Heart right ventricle (tissue), 16 donors: ENCODE measurements at regions not wholly inside any gene's neighbourhood (a gene's known extent, or its start where the extent isn't known, plus 50 kb on each side); places are given as distances from the start of the nearest gene placed in this dataset.

Experiments
- ATAC-seq, 8 donors: fragments of 200-7000 bp; cut with Tn5 transposase; one replicate each; pipeline ENCODE4 v1.9.1; 2020; ENCODE audit warnings: mild to moderate bottlenecking in 8 of 8, moderate library complexity in 8 of 8, moderate number of reproducible peaks in 1 of 8
- DNase-seq, 2 donors: peaks; one replicate each; pipeline ENCODE4 v3.0.0-alpha.2; 2020
- H3K27ac ChIP-seq, 10 donors: fragments of 200-600 bp; sonication (generic) in 2 of 10; one replicate each; pipeline versions ENCODE4 v1.5.0 to v1.8.0; 2020 to 2022; ENCODE audit warnings: mild to moderate bottlenecking in 3 of 10
- H3K27me3 ChIP-seq, 7 donors: fragments of 200-600 bp; one replicate each; pipeline ENCODE4 v1.8.0; 2021 to 2022; ENCODE audit warnings: mild to moderate bottlenecking in 2 of 7
- H3K36me3 ChIP-seq, 9 donors: fragments of 200-600 bp; sonication (generic) in 1 of 9; one replicate each; pipeline versions ENCODE4 v1.5.0 to v1.8.0; 2020 to 2022; ENCODE audit warnings: mild to moderate bottlenecking in 2 of 9
- H3K4me1 ChIP-seq, 9 donors: fragments of 200-600 bp; sonication (generic) in 1 of 9; one replicate each; pipeline versions ENCODE4 v1.5.0 to v1.8.0; 2020 to 2022; ENCODE audit warnings: mild to moderate bottlenecking in 4 of 9
- H3K4me3 ChIP-seq, 10 donors: fragments of 200-600 bp; sonication (generic) in 2 of 10; one replicate each; pipeline versions ENCODE4 v1.5.0 to v1.8.0; 2020 to 2022; ENCODE audit warnings: mild to moderate bottlenecking in 7 of 10, moderate library complexity in 2 of 10
- H3K9me3 ChIP-seq, 11 donors: fragments of 200-600 bp in 10 of 11; sonication (generic) in 2 of 11; one replicate each; pipeline versions ENCODE4 v1.5.0 to v1.8.0; 2013 to 2022; ENCODE audit warnings: mild to moderate bottlenecking in 2 of 11, control low read depth in 1 of 11, moderate library complexity in 1 of 11
- CTCF ChIP-seq, 9 donors: fragments of 200-600 bp; sonication (generic) in 2 of 9; IDR thresholded peaks; one replicate each; pipeline versions ENCODE4 v1.5.0 to v1.8.0; 2021 to 2022; ENCODE audit warnings: antibody characterized with exemption in 9 of 9, mild to moderate bottlenecking in 5 of 9, moderate library complexity in 1 of 9
- WGBS, 2 donors: extraction: QIAGEN DNeasy Blood & Tissue Kit; methylation state at CpG; one replicate each; pipeline ENCODE4 v1.1.7; 2013; ENCODE audit warnings: inconsistent platforms in 1 of 2; 5-methylcytosine and 5-hydroxymethylcytosine counted together
- intact Hi-C, 10 donors: fragments of 100-400 bp; cut with DNase I; formaldehyde crosslinking; loops; one replicate each; pipeline versions ENCODE4 v1.11.1 to v1.14.2; 2022
- donor health status: Arrhythmogenic right ventricular cardiomyopathy.
- donor health status: ischemic (EF 13 %, LVEDD 7.1; RV severe dilation, severe dysfunction).
- donor health status: healthy with polysubstance abuse.
- donor health status: DM: no; HTN: yes; CAD: no.
- donor health status: DM: no; HTN: no; CAD: no.
- donor health status: ischemic (EF 25% LVEDD 6.9; RV normal size, moderate dysfunction).
- donor health status: ischemic (EF 25% LVEDD 5.7; RV mildly dilated, moderate dysfunction).
- donor health status: healthy.
- donor health status: DM: yes; HTN: yes; CAD: no.
- donor health status: Ischemic cardiomyopathy.
- donor health status: ischemic (EF 35%, LVEDD 5.7; RV mildly dilated, moderate dysfunction).
- donor health status: nonischemic (EF 11% LVEDD 7.7; RV severe dilation, severe dysfunction).
- donor health status: DM: yes; HTN: yes; CAD: no.
- donor health status: PGD.
- donor health status: ischemic (EF 29% LVEDD 5.4; RV normal size, mild dysfunction).
- donor health status: nonischemic (EF 23%, LVEDD 6.1; RV moderate dilation, normal function).

DNA sequence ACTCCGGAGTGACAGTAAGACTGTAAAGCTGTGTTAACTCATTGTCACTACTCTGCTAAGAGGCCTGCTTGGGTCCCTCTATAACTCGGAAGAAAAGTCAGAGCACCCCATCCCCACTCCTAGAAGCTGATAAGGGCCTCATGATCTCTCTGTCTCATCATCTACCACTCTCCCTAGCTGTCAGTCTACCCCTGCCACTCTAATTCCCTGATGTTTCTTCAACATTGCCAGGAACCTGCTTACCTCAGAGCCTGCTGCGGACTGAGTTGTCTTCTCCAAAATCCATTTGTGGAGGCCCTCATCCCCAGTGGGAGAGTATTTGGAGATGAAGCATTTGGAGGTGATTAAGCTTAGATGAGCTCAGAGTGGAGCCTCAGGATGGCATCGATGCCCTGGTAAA is 1092.2 kb downstream of the TBC1D22A start:
- no peak for DNase-seq
- peaks cover 0 to 7% (median 0%) of the 10 kb centered on the region in 11 donors for H3K9me3 ChIP-seq
- WGBS, 2 donors: 69 to 70% methylated on average over 4 of the region's 4 CpGs
- H3K27ac ChIP-seq: no peak overlapping the region
- ATAC-seq: no peak
- H3K4me1 ChIP-seq: no peaks in the 10 kb centered on the region
- intact Hi-C loops: no loop called here
- no peaks in the 10 kb centered on the region for H3K36me3 ChIP-seq
- H3K27me3 ChIP-seq: peaks cover 0 to 21% (median 0%) of the 10 kb centered on the region in 7 donors
- no peak overlapping the region for H3K4me3 ChIP-seq
- no peak for TF ChIP-seq CTCF (IDR thresholded peaks at IDR 0.05)

GRCh38 chr22:47854251-47854650 is 1091.8 kb downstream of the TBC1D22A start:
- intact Hi-C loops: no loop called here
- 44 to 69% methylated on average over 5 of the region's 5 CpGs for WGBS, 2 donors

GRCh38 chr22:47853750-47854149 is 1091.3 kb downstream of the TBC1D22A start:
- intact Hi-C loops: no loop called here
- 84 to 85% methylated on average over 3 of the region's 3 CpGs for WGBS, 2 donors

More at GRCh38 chr22:47854251-47854650, 1091.8 kb downstream of the TBC1D22A start:
- TF ChIP-seq CTCF (IDR thresholded peaks at IDR 0.05): no peak
- ATAC-seq: no peak
- no peak for DNase-seq
- no peak overlapping the region for H3K27ac ChIP-seq
- no peaks in the 10 kb centered on the region for H3K36me3 ChIP-seq
- no peaks in the 10 kb centered on the region for H3K4me1 ChIP-seq
- H3K9me3 ChIP-seq: peaks cover 0 to 7% (median 0%) of the 10 kb centered on the region in 11 donors
- peaks cover 0 to 25% (median 0%) of the 10 kb centered on the region in 7 donors for H3K27me3 ChIP-seq
- no peak overlapping the region for H3K4me3 ChIP-seq

GRCh38 chr22:47851586-47851985 is 1089.1 kb downstream of the TBC1D22A start:
- WGBS, 2 donors: 25 to 42% methylated on average over 3 of the region's 3 CpGs

More at GRCh38 chr22:47853750-47854149, 1091.3 kb downstream of the TBC1D22A start:
- no peak overlapping the region for H3K4me3 ChIP-seq
- peaks cover 0 to 6% (median 0%) of the 10 kb centered on the region in 11 donors for H3K9me3 ChIP-seq
- H3K27ac ChIP-seq: no peak overlapping the region
- H3K4me1 ChIP-seq: no peaks in the 10 kb centered on the region
- DNase-seq: no peak
- ATAC-seq: no peak
- no peak for TF ChIP-seq CTCF (IDR thresholded peaks at IDR 0.05)
- peaks cover 0 to 25% (median 0%) of the 10 kb centered on the region in 7 donors for H3K27me3 ChIP-seq
- H3K36me3 ChIP-seq: no peaks in the 10 kb centered on the region

More at GRCh38 chr22:47851586-47851985, 1089.1 kb downstream of the TBC1D22A start:
- no peak for TF ChIP-seq CTCF (IDR thresholded peaks at IDR 0.05)
- H3K27ac ChIP-seq: no peak overlapping the region
- H3K9me3 ChIP-seq: no peaks in the 10 kb centered on the region
- H3K27me3 ChIP-seq: peaks cover 0 to 27% (median 0%) of the 10 kb centered on the region in 7 donors
- no peaks in the 10 kb centered on the region for H3K36me3 ChIP-seq
- ATAC-seq (no peak), DNase-seq (no peak)
- no peak overlapping the region for H3K4me3 ChIP-seq
- no peaks in the 10 kb centered on the region for H3K4me1 ChIP-seq
- intact Hi-C loops: no loop called here
